ENCODE measurements at regions not wholly inside any gene's neighbourhood (a gene's known extent, or its start where the extent isn't known, plus 50 kb on each side); places are given as distances from the start of the nearest gene placed in this dataset.

- intact Hi-C loops (cut with DNase I) = no loop called here
- no peak overlapping the region for H3K4me3 ChIP-seq
- no peaks in the 10 kb centered on the region for H3K9me3 ChIP-seq
- 45 to 63% methylated on average over 1 of the region's 1 CpG for whole genome bisulfite sequencing, 2 donors
- ATAC-seq (no peak), DNase-seq (no peak)
- no peaks in the 10 kb centered on the region for H3K36me3 ChIP-seq
- no peaks in the 10 kb centered on the region for H3K4me1 ChIP-seq
- no peaks in the 10 kb centered on the region for H3K27me3 ChIP-seq
- H3K27ac ChIP-seq = no peak overlapping the region
- no peak for TF ChIP-seq CTCF (IDR thresholded peaks at IDR 0.05)
Measured at GRCh38 chr2:41160439-41160838, 708.5 kb upstream of the SLC8A1 start.

- DNase-seq (no peak), ATAC-seq (no peak)
- H3K4me1 ChIP-seq = no peaks in the 10 kb centered on the region
- TF ChIP-seq CTCF (IDR thresholded peaks at IDR 0.05) = no peak
- no peaks in the 10 kb centered on the region for H3K9me3 ChIP-seq
- no peaks in the 10 kb centered on the region for H3K27me3 ChIP-seq
- no peaks in the 10 kb centered on the region for H3K36me3 ChIP-seq
- 83 to 91% methylated on average over 2 of the region's 2 CpGs for WGBS, 2 donors
- H3K4me3 ChIP-seq = no peak overlapping the region
- intact Hi-C loops (cut with DNase I) = no loop called here
- H3K27ac ChIP-seq = no peak overlapping the region
Measured at GRCh38 chr2:41167014-41167413, 715.1 kb upstream of the SLC8A1 start.

GRCh38 chr2:41169744-41170143 is 717.9 kb upstream of the SLC8A1 start:
- Histone ChIP-seq H3K27ac (no peak overlapping the region), H3K9me3 (no peaks in the 10 kb centered on the region), H3K4me1 (peaks cover 0 to 4% (median 0%) of the 10 kb centered on the region in 9 donors), H3K36me3 (no peaks in the 10 kb centered on the region), H3K4me3 (no peak overlapping the region), H3K27me3 (no peaks in the 10 kb centered on the region)
- intact Hi-C loops (cut with DNase I) = no loop called here
- TF ChIP-seq CTCF (IDR thresholded peaks at IDR 0.05) = no peak
- WGBS, 2 donors = 70 to 79% methylated on average over 2 of the region's 2 CpGs
- DNase-seq = no peak
- no peak for ATAC-seq

- TF ChIP-seq CTCF (IDR thresholded peaks at IDR 0.05) = no peak
- no peak overlapping the region for H3K27ac ChIP-seq
- DNase-seq (no peak), ATAC-seq (no peak)
- H3K27me3 ChIP-seq = no peaks in the 10 kb centered on the region
- H3K4me3 ChIP-seq = no peak overlapping the region
- no peaks in the 10 kb centered on the region for H3K36me3 ChIP-seq
- intact Hi-C loops (cut with DNase I) = no loop called here
- peaks cover 0 to 7% (median 0%) of the 10 kb centered on the region in 9 donors for H3K4me1 ChIP-seq
- WGBS, 2 donors = 92 to 100% methylated on average over 1 of the region's 1 CpG
- H3K9me3 ChIP-seq = no peaks in the 10 kb centered on the region
Measured at GRCh38 chr2:41170589-41170988, 718.7 kb upstream of the SLC8A1 start.

GRCh38 chr2:41180387-41180786 is 728.5 kb upstream of the SLC8A1 start:
- H3K4me1 ChIP-seq = no peaks in the 10 kb centered on the region
- intact Hi-C loops (cut with DNase I) = no loop called here
- 61 to 65% methylated on average over 2 of the region's 2 CpGs for WGBS, 2 donors
- no peaks in the 10 kb centered on the region for H3K36me3 ChIP-seq
- no peak overlapping the region for H3K27ac ChIP-seq
- no peak overlapping the region for H3K4me3 ChIP-seq
- no peaks in the 10 kb centered on the region for H3K27me3 ChIP-seq
- peaks cover 0 to 9% (median 0%) of the 10 kb centered on the region in 11 donors for H3K9me3 ChIP-seq
- DNase-seq = no peak
- TF ChIP-seq CTCF (IDR thresholded peaks at IDR 0.05) = no peak
- no peak for ATAC-seq

All from heart right ventricle (tissue), 16 donors.